ENCODE measurements at regions not wholly inside any gene's neighbourhood (a gene's known extent, or its start where the extent isn't known, plus 50 kb on each side); places are given as distances from the start of the nearest gene placed in this dataset.

GRCh38 chr9:95746408-95747180 lies 128.9 kb upstream of the ERCC6L2 start:
- no peak overlapping the region for H2AFZ ChIP-seq
- H4K20me1 ChIP-seq (replicated peaks; ENCODE audit: insufficient read depth), result no peaks in the 10 kb centered on the region
- no peak overlapping the region for H3K27ac Mint-ChIP-seq
- peaks cover 4% of the 10 kb centered on the region; the same call in 1 of the 2 replicates for H3K27me3 ChIP-seq (ENCODE audit: insufficient read depth)
- H3K4me1 ChIP-seq (ENCODE audit: insufficient read depth), result peaks cover 6% of the 10 kb centered on the region; the same call in 1 of the 2 replicates
- H3K9me2 ChIP-seq (ENCODE audit: insufficient read depth), result no peaks in the 10 kb centered on the region
- H3K4me3 Mint-ChIP-seq, result no peak overlapping the region
- no peak overlapping the region for H3K27ac ChIP-seq (ENCODE audit: low read depth)
- H3K9me3 Mint-ChIP-seq, result no peaks in the 10 kb centered on the region
- H3K36me3 Mint-ChIP-seq (ENCODE audit: low read depth), result no peaks in the 10 kb centered on the region
- no peaks in the 10 kb centered on the region for H3K36me3 ChIP-seq (ENCODE audit: insufficient read depth)
- H3K4me3 ChIP-seq, result no peak overlapping the region
- no peak overlapping the region for H3K4me2 ChIP-seq
- TF ChIP-seq EZH2phosphoT487 (IDR thresholded peaks at IDR 0.05; ENCODE audit: unreplicated experiment) (no peak), STAT1 (IDR thresholded peaks at IDR 0.05; ENCODE audit: unreplicated experiment) (no peak), CREB1 (CRISPR knock-in tag; IDR thresholded peaks at IDR 0.05; ENCODE audit: low read depth) (no peak), REST (IDR thresholded peaks at IDR 0.05; ENCODE audit: unreplicated experiment) (no peak), POLR2AphosphoS5 (IDR thresholded peaks at IDR 0.05; ENCODE audit: low read depth) (no peak), ZNF114 (CRISPR knock-in tag; IDR thresholded peaks at IDR 0.05) (no peak), NANOG (IDR thresholded peaks at IDR 0.05; ENCODE audit: borderline replicate concordance) (no peak), ZNF331 (CRISPR knock-in tag; IDR thresholded peaks at IDR 0.05; ENCODE audit: low read depth) (no peak), EZH2 (IDR thresholded peaks at IDR 0.05; ENCODE audit: low read depth, unreplicated experiment) (no peak), ETS1 (IDR thresholded peaks at IDR 0.05) (no peak), JUNB (IDR thresholded peaks at IDR 0.05; ENCODE audit: unreplicated experiment) (no peak)
- TF ChIP-seq, protein P1, sequence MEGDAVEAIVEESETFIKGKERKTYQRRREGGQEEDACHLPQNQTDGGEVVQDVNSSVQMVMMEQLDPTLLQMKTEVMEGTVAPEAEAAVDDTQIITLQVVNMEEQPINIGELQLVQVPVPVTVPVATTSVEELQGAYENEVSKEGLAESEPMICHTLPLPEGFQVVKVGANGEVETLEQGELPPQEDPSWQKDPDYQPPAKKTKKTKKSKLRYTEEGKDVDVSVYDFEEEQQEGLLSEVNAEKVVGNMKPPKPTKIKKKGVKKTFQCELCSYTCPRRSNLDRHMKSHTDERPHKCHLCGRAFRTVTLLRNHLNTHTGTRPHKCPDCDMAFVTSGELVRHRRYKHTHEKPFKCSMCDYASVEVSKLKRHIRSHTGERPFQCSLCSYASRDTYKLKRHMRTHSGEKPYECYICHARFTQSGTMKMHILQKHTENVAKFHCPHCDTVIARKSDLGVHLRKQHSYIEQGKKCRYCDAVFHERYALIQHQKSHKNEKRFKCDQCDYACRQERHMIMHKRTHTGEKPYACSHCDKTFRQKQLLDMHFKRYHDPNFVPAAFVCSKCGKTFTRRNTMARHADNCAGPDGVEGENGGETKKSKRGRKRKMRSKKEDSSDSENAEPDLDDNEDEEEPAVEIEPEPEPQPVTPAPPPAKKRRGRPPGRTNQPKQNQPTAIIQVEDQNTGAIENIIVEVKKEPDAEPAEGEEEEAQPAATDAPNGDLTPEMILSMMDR (conservative IDR thresholded peaks at IDR 0.05; ENCODE audit: low read depth in 2 of 2), result no peak
- TF ChIP-seq, protein P2, sequence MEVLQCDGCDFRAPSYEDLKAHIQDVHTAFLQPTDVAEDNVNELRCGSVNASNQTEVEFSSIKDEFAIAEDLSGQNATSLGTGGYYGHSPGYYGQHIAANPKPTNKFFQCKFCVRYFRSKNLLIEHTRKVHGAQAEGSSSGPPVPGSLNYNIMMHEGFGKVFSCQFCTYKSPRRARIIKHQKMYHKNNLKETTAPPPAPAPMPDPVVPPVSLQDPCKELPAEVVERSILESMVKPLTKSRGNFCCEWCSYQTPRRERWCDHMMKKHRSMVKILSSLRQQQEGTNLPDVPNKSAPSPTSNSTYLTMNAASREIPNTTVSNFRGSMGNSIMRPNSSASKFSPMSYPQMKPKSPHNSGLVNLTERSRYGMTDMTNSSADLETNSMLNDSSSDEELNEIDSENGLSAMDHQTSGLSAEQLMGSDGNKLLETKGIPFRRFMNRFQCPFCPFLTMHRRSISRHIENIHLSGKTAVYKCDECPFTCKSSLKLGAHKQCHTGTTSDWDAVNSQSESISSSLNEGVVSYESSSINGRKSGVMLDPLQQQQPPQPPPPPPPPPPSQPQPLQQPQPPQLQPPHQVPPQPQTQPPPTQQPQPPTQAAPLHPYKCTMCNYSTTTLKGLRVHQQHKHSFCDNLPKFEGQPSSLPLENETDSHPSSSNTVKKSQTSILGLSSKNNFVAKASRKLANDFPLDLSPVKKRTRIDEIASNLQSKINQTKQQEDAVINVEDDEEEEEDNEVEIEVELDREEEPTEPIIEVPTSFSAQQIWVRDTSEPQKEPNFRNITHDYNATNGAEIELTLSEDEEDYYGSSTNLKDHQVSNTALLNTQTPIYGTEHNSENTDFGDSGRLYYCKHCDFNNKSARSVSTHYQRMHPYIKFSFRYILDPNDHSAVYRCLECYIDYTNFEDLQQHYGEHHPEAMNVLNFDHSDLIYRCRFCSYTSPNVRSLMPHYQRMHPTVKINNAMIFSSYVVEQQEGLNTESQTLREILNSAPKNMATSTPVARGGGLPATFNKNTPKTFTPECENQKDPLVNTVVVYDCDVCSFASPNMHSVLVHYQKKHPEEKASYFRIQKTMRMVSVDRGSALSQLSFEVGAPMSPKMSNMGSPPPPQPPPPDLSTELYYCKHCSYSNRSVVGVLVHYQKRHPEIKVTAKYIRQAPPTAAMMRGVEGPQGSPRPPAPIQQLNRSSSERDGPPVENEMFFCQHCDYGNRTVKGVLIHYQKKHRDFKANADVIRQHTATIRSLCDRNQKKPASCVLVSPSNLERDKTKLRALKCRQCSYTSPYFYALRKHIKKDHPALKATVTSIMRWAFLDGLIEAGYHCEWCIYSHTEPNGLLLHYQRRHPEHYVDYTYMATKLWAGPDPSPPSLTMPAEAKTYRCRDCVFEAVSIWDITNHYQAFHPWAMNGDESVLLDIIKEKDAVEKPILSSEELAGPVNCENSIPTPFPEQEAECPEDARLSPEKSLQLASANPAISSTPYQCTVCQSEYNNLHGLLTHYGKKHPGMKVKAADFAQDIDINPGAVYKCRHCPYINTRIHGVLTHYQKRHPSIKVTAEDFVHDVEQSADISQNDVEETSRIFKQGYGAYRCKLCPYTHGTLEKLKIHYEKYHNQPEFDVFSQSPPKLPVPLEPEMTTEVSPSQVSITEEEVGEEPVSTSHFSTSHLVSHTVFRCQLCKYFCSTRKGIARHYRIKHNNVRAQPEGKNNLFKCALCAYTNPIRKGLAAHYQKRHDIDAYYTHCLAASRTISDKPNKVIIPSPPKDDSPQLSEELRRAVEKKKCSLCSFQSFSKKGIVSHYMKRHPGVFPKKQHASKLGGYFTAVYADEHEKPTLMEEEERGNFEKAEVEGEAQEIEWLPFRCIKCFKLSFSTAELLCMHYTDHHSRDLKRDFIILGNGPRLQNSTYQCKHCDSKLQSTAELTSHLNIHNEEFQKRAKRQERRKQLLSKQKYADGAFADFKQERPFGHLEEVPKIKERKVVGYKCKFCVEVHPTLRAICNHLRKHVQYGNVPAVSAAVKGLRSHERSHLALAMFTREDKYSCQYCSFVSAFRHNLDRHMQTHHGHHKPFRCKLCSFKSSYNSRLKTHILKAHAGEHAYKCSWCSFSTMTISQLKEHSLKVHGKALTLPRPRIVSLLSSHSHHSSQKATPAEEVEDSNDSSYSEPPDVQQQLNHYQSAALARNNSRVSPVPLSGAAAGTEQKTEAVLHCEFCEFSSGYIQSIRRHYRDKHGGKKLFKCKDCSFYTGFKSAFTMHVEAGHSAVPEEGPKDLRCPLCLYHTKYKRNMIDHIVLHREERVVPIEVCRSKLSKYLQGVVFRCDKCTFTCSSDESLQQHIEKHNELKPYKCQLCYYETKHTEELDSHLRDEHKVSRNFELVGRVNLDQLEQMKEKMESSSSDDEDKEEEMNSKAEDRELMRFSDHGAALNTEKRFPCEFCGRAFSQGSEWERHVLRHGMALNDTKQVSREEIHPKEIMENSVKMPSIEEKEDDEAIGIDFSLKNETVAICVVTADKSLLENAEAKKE (CRISPR knock-in tag; IDR thresholded peaks at IDR 0.05), result no peak
- DNase-seq (ENCODE audit: low spot score) (no peak), ATAC-seq (no peak)
- peaks cover 1% of the 10 kb centered on the region for H3K27me3 Mint-ChIP-seq (ENCODE audit: insufficient read depth, low read depth, poor library complexity)
- no peaks in the 10 kb centered on the region for H3F3A ChIP-seq (replicated peaks; ENCODE audit: low read depth)
- H3K79me2 ChIP-seq (replicated peaks; ENCODE audit: insufficient read depth), result no peaks in the 10 kb centered on the region
- H3K4me1 Mint-ChIP-seq, result peaks cover 7% of the 10 kb centered on the region; the same call in 1 of the 3 replicates

Measured in GM23338 (cell line).